ENCODE measurements at regions not wholly inside any gene's neighbourhood (a gene's known extent, or its start where the extent isn't known, plus 50 kb on each side); places are given as distances from the start of the nearest gene placed in this dataset.

DNA sequence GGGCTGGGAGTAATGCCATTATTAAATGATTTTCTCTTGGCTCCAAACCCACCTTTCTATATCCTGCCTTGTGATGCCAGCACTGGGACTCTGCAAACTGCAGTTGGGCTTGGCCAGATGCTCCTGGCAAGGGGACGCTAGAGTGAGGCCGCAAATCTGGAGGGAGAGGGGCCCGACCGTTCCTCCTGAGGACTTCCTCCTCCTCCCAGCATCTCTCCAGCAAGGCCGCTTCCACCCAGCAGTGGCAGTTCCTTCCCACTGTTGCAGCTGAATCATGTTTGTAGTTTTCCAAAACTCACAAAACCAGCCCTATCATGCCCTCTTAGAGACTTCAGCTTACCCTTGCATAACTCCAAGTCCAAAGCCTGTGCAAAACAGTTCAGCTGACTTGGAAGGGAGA is 244.4 kb downstream of the FOXA2 start:
- TF ChIP-seq, protein P1, sequence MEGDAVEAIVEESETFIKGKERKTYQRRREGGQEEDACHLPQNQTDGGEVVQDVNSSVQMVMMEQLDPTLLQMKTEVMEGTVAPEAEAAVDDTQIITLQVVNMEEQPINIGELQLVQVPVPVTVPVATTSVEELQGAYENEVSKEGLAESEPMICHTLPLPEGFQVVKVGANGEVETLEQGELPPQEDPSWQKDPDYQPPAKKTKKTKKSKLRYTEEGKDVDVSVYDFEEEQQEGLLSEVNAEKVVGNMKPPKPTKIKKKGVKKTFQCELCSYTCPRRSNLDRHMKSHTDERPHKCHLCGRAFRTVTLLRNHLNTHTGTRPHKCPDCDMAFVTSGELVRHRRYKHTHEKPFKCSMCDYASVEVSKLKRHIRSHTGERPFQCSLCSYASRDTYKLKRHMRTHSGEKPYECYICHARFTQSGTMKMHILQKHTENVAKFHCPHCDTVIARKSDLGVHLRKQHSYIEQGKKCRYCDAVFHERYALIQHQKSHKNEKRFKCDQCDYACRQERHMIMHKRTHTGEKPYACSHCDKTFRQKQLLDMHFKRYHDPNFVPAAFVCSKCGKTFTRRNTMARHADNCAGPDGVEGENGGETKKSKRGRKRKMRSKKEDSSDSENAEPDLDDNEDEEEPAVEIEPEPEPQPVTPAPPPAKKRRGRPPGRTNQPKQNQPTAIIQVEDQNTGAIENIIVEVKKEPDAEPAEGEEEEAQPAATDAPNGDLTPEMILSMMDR (IDR thresholded peaks at IDR 0.05) = no peak
- no peak for TF ChIP-seq POLR2A (IDR thresholded peaks at IDR 0.05)
